ENCODE measurements at regions not wholly inside any gene's neighbourhood (a gene's known extent, or its start where the extent isn't known, plus 50 kb on each side); places are given as distances from the start of the nearest gene placed in this dataset.

- H3K27ac Mint-ChIP-seq = no peak overlapping the region
- peaks cover 7% of the 10 kb centered on the region for H3K36me3 Mint-ChIP-seq (ENCODE audit: low read depth)
- peaks cover 15% of the 10 kb centered on the region for H3K9me3 Mint-ChIP-seq
- H3K27me3 Mint-ChIP-seq = peaks cover 10% of the 10 kb centered on the region
- H3K4me1 Mint-ChIP-seq (ENCODE audit: low read depth) = peaks cover 43% of the 10 kb centered on the region
- no peak overlapping the region for H3K4me3 Mint-ChIP-seq
Measured at GRCh38 chr16:89027281-89027680, 50.3 kb upstream of the CBFA2T3 start.

- H3K27ac Mint-ChIP-seq = peak overlapping the region; percentile 47
Measured at GRCh38 chr16:89031715-89032659, 55.0 kb upstream of the CBFA2T3 start.

GRCh38 chr16:89033304-89033703 lies 56.3 kb upstream of the CBFA2T3 start:
- H3K4me3 Mint-ChIP-seq = no peak overlapping the region
- H3K27ac Mint-ChIP-seq = no peak overlapping the region
- H3K36me3 Mint-ChIP-seq (ENCODE audit: low read depth) = no peaks in the 10 kb centered on the region
- peaks cover 32% of the 10 kb centered on the region for H3K4me1 Mint-ChIP-seq (ENCODE audit: low read depth)
- no peaks in the 10 kb centered on the region for H3K9me3 Mint-ChIP-seq
- peaks cover 3% of the 10 kb centered on the region for H3K27me3 Mint-ChIP-seq

More at GRCh38 chr16:89031715-89032659, 55.0 kb upstream of the CBFA2T3 start:
- H3K4me1 Mint-ChIP-seq (ENCODE audit: low read depth) = peaks cover 38% of the 10 kb centered on the region
- peaks cover 6% of the 10 kb centered on the region for H3K9me3 Mint-ChIP-seq
- H3K36me3 Mint-ChIP-seq (ENCODE audit: low read depth) = no peaks in the 10 kb centered on the region
- no peaks in the 10 kb centered on the region for H3K27me3 Mint-ChIP-seq
- H3K4me3 Mint-ChIP-seq = peak overlapping the region; percentile 61

- H3K36me3 Mint-ChIP-seq (ENCODE audit: low read depth) = no peaks in the 10 kb centered on the region
- H3K9me3 Mint-ChIP-seq = no peaks in the 10 kb centered on the region
- no peak overlapping the region for H3K4me3 Mint-ChIP-seq
- no peak overlapping the region for H3K27ac Mint-ChIP-seq
- H3K27me3 Mint-ChIP-seq = peaks cover 3% of the 10 kb centered on the region
- H3K4me1 Mint-ChIP-seq (ENCODE audit: low read depth) = peaks cover 32% of the 10 kb centered on the region
Measured at GRCh38 chr16:89033796-89034572, 57.0 kb upstream of the CBFA2T3 start.

- Mint-ChIP-seq H3K4me1 (ENCODE audit: low read depth) (peaks cover 32% of the 10 kb centered on the region), H3K27me3 (peaks cover 3% of the 10 kb centered on the region), H3K4me3 (no peak overlapping the region), H3K27ac (no peak overlapping the region), H3K36me3 (ENCODE audit: low read depth) (no peaks in the 10 kb centered on the region), H3K9me3 (no peaks in the 10 kb centered on the region)
Measured at GRCh38 chr16:89034573-89034961, 57.6 kb upstream of the CBFA2T3 start.

- Mint-ChIP-seq H3K4me1 (ENCODE audit: low read depth) (peaks cover 32% of the 10 kb centered on the region), H3K9me3 (no peaks in the 10 kb centered on the region), H3K27ac (no peak overlapping the region), H3K4me3 (no peak overlapping the region), H3K27me3 (peaks cover 3% of the 10 kb centered on the region), H3K36me3 (ENCODE audit: low read depth) (no peaks in the 10 kb centered on the region)
Measured at GRCh38 chr16:89034971-89035668, 58.1 kb upstream of the CBFA2T3 start.

- H3K9me3 Mint-ChIP-seq = no peaks in the 10 kb centered on the region
- no peak overlapping the region for H3K27ac Mint-ChIP-seq
- peaks cover 3% of the 10 kb centered on the region for H3K27me3 Mint-ChIP-seq
- H3K36me3 Mint-ChIP-seq (ENCODE audit: low read depth) = no peaks in the 10 kb centered on the region
- H3K4me1 Mint-ChIP-seq (ENCODE audit: low read depth) = peaks cover 32% of the 10 kb centered on the region
- no peak overlapping the region for H3K4me3 Mint-ChIP-seq
Measured at GRCh38 chr16:89035669-89036570, 57.7 kb upstream of the ACSF3 start.

GRCh38 chr16:89036776-89037175 lies 56.9 kb upstream of the ACSF3 start:
- Mint-ChIP-seq H3K27ac (no peak overlapping the region), H3K4me3 (no peak overlapping the region), H3K36me3 (ENCODE audit: low read depth) (no peaks in the 10 kb centered on the region), H3K4me1 (ENCODE audit: low read depth) (peaks cover 27% of the 10 kb centered on the region), H3K27me3 (peaks cover 3% of the 10 kb centered on the region), H3K9me3 (no peaks in the 10 kb centered on the region)

- Mint-ChIP-seq H3K9me3 (no peaks in the 10 kb centered on the region), H3K4me3 (no peak overlapping the region), H3K27me3 (peaks cover 3% of the 10 kb centered on the region), H3K36me3 (ENCODE audit: low read depth) (no peaks in the 10 kb centered on the region), H3K27ac (no peak overlapping the region), H3K4me1 (ENCODE audit: low read depth) (peaks cover 19% of the 10 kb centered on the region)
Measured at GRCh38 chr16:89037261-89038152, 56.1 kb upstream of the ACSF3 start.

- H3K4me3 Mint-ChIP-seq = no peak overlapping the region
- no peaks in the 10 kb centered on the region for H3K36me3 Mint-ChIP-seq (ENCODE audit: low read depth)
- peaks cover 17% of the 10 kb centered on the region for H3K4me1 Mint-ChIP-seq (ENCODE audit: low read depth)
- H3K27me3 Mint-ChIP-seq = peaks cover 3% of the 10 kb centered on the region
- no peak overlapping the region for H3K27ac Mint-ChIP-seq
- H3K9me3 Mint-ChIP-seq = no peaks in the 10 kb centered on the region
Measured at GRCh38 chr16:89038221-89038721, 55.4 kb upstream of the ACSF3 start.

- H3K27me3 Mint-ChIP-seq = peaks cover 3% of the 10 kb centered on the region
- no peaks in the 10 kb centered on the region for H3K9me3 Mint-ChIP-seq
- no peak overlapping the region for H3K27ac Mint-ChIP-seq
- H3K36me3 Mint-ChIP-seq (ENCODE audit: low read depth) = no peaks in the 10 kb centered on the region
- H3K4me1 Mint-ChIP-seq (ENCODE audit: low read depth) = peaks cover 17% of the 10 kb centered on the region
- no peak overlapping the region for H3K4me3 Mint-ChIP-seq
Measured at GRCh38 chr16:89038811-89039735, 54.6 kb upstream of the ACSF3 start.

GRCh38 chr16:89039756-89040155 lies 53.9 kb upstream of the ACSF3 start:
- peaks cover 11% of the 10 kb centered on the region for H3K4me1 Mint-ChIP-seq (ENCODE audit: low read depth)
- H3K4me3 Mint-ChIP-seq = no peak overlapping the region
- H3K27me3 Mint-ChIP-seq = peaks cover 3% of the 10 kb centered on the region
- H3K27ac Mint-ChIP-seq = no peak overlapping the region
- no peaks in the 10 kb centered on the region for H3K36me3 Mint-ChIP-seq (ENCODE audit: low read depth)
- no peaks in the 10 kb centered on the region for H3K9me3 Mint-ChIP-seq

Data from stimulated activated naive CD8-positive, alpha-beta T cell treated with anti-CD3 and anti-CD28 coated beads, Interleukin-15, Interleukin-2, amounts not matched to agents 100 ng/mL and 50 ng/mL, for 24 hours (primary cell).